H1 (cell line): ENCODE measurements at regions not wholly inside any gene's neighbourhood (a gene's known extent, or its start where the extent isn't known, plus 50 kb on each side); places are given as distances from the start of the nearest gene placed in this dataset.

ENCODE experiments used
- BACH1 ChIP-seq: IDR thresholded peaks from 2 replicates; pipeline ENCODE4 v1.6.1; 2012; ENCODE audit warnings: low read length, improper control_type of control experiment
- CBX8 ChIP-seq: fragments of 300-800, 300-1000 bp; sonication (generic); IDR thresholded peaks from 2 replicates; pipeline ENCODE4 v1.7.1; 2016; ENCODE audit warnings: low read depth, low read length, borderline replicate concordance
- E2F6 ChIP-seq: IDR thresholded peaks from 2 replicates; pipeline ENCODE4 v1.6.1; 2012; ENCODE audit warnings: inconsistent platforms
- PHF8 ChIP-seq: fragments of 200-600 bp; sonication (generic); conservative IDR thresholded peaks from 2 replicates; pipeline ENCODE4 v1.7.1; 2012; ENCODE audit warnings: low read depth, mild to moderate bottlenecking, inconsistent platforms, low read length, moderate library complexity

GRCh38 chr5:67942421-67942820 lies 273.1 kb upstream of the PIK3R1 start (continued):
- TF ChIP-seq E2F6 (no peak), BACH1 (no peak), PHF8 (no peak), CBX8 (no peak)
